GM23338 (cell line): ENCODE measurements at regions not wholly inside any gene's neighbourhood (a gene's known extent, or its start where the extent isn't known, plus 50 kb on each side); places are given as distances from the start of the nearest gene placed in this dataset.

ENCODE experiments used
- ATAC-seq: fragments of 200-7000 bp; cut with Tn5 transposase; 3 replicates; pipeline ENCODE4 v1.9.1; 2020
- DNase-seq: peaks from one replicate; pipeline ENCODE4 v3.0.0-alpha.2; 2015; ENCODE audit warnings: low spot score
- H2AFZ ChIP-seq: fragments of 200-600 bp; sonication (generic); 2 replicates; pipeline ENCODE4 v1.8.0; 2016; ENCODE audit warnings: antibody characterized with exemption, mild to moderate bottlenecking, moderate library complexity
- H3F3A ChIP-seq: fragments of 200-600 bp; sonication (generic); replicated peaks from 2 replicates; pipeline ENCODE4 v1.8.0; 2017; ENCODE audit warnings: antibody characterized with exemption, mixed run types, low read depth
- H3K27ac ChIP-seq: fragments of 200-600 bp; sonication (generic); 2 replicates; pipeline ENCODE4 v1.6.1; 2016; ENCODE audit warnings: low read depth
- H3K27me3 ChIP-seq: fragments of 200-600 bp; sonication (generic); 2 replicates; pipeline ENCODE4 v1.8.0; 2016; ENCODE audit warnings: mild to moderate bottlenecking, mixed run types, moderate library complexity; ENCODE audit not compliant: insufficient read depth
- H3K36me3 ChIP-seq: fragments of 200-600 bp; sonication (generic); 2 replicates; pipeline ENCODE4 v1.8.0; 2016; ENCODE audit warnings: mild to moderate bottlenecking; ENCODE audit not compliant: insufficient read depth
- H3K4me1 ChIP-seq: fragments of 200-600 bp; sonication (generic); 2 replicates; pipeline ENCODE4 v1.8.0; 2016; ENCODE audit warnings: mild to moderate bottlenecking, moderate library complexity; ENCODE audit not compliant: insufficient read depth
- H3K4me2 ChIP-seq: fragments of 200-600 bp; sonication (generic); 2 replicates; pipeline ENCODE4 v1.7.1; 2017; ENCODE audit warnings: mixed run types
- H3K4me3 ChIP-seq: fragments of 200-600 bp; sonication (generic); 2 replicates; pipeline ENCODE4 v1.6.1; 2016; ENCODE audit warnings: mixed run types
- H3K79me2 ChIP-seq: fragments of 200-600 bp; sonication (generic); replicated peaks from 2 replicates; pipeline ENCODE4 v1.8.0; 2017; ENCODE audit warnings: mild to moderate bottlenecking; ENCODE audit not compliant: insufficient read depth
- H3K9me2 ChIP-seq: fragments of 200-600 bp; sonication (generic); 2 replicates; pipeline ENCODE4 v1.8.0; 2017; ENCODE audit not compliant: insufficient read depth
- H4K20me1 ChIP-seq: fragments of 200-600 bp; sonication (generic); replicated peaks from 2 replicates; pipeline ENCODE4 v1.8.0; 2017; ENCODE audit warnings: mild to moderate bottlenecking; ENCODE audit not compliant: insufficient read depth
- H3K27ac Mint-ChIP-seq: 2 replicates; pipeline ENCODE4 v1.8.0; 2020; ENCODE audit warnings: inconsistent platforms, mild to moderate bottlenecking, moderate library complexity, mixed read lengths
- H3K27me3 Mint-ChIP-seq: 3 replicates; pipeline ENCODE4 v1.8.0; 2022; ENCODE audit warnings: low read depth, mild to moderate bottlenecking, moderate library complexity, mixed read lengths, inconsistent platforms; ENCODE audit not compliant: insufficient read depth, poor library complexity
- H3K36me3 Mint-ChIP-seq: 3 replicates; pipeline ENCODE4 v1.8.0; 2021; ENCODE audit warnings: low read depth, mild to moderate bottlenecking, inconsistent platforms, moderate library complexity, mixed read lengths
- H3K4me1 Mint-ChIP-seq: 3 replicates; pipeline ENCODE4 v1.8.0; 2020; ENCODE audit warnings: mild to moderate bottlenecking, inconsistent platforms, mixed read lengths
- H3K4me3 Mint-ChIP-seq: 3 replicates; pipeline ENCODE4 v1.8.0; 2021; ENCODE audit warnings: moderate library complexity, mild to moderate bottlenecking, inconsistent platforms, mixed read lengths
- H3K9me3 Mint-ChIP-seq: 3 replicates; pipeline ENCODE4 v1.8.0; 2020; ENCODE audit warnings: moderate library complexity, mild to moderate bottlenecking, inconsistent platforms, mixed read lengths
- CREB1 ChIP-seq: fragments of 250-450 bp; sonication (Bioruptor Pico); IDR thresholded peaks from 2 replicates; pipeline ENCODE4 v1.5.0; 2020; ENCODE audit warnings: low read depth, mild to moderate bottlenecking, moderate library complexity
- EZH2 ChIP-seq: fragments of 200-600 bp; sonication (generic); IDR thresholded peaks from one replicate; pipeline ENCODE4 v1.8.0; 2017; ENCODE audit warnings: antibody characterized with exemption, mild to moderate bottlenecking, low read depth; ENCODE audit not compliant: unreplicated experiment
- EZH2phosphoT487 ChIP-seq: fragments of 200-600 bp; sonication (generic); IDR thresholded peaks from one replicate; pipeline ENCODE4 v1.8.1; 2018; ENCODE audit warnings: antibody characterized with exemption; ENCODE audit not compliant: unreplicated experiment
- NANOG ChIP-seq: IDR thresholded peaks from 2 replicates; pipeline ENCODE4 v1.6.1; 2016; ENCODE audit warnings: antibody characterized with exemption, borderline replicate concordance
- POLR2AphosphoS5 ChIP-seq: IDR thresholded peaks from 2 replicates; pipeline ENCODE4 v1.6.1; 2016; ENCODE audit warnings: antibody characterized with exemption, low read depth
- STAT1 ChIP-seq: IDR thresholded peaks from one replicate; pipeline ENCODE4 v1.6.1; 2016; ENCODE audit warnings: antibody characterized with exemption; ENCODE audit not compliant: unreplicated experiment
- ZNF114 ChIP-seq: fragments of 250-450 bp; sonication (Bioruptor Pico); IDR thresholded peaks from 2 replicates; pipeline ENCODE4 v1.5.0; 2020; ENCODE audit warnings: mild to moderate bottlenecking, moderate library complexity
- ZNF331 ChIP-seq: fragments of 250-450 bp; sonication (Bioruptor Pico); IDR thresholded peaks from 2 replicates; pipeline ENCODE4 v1.5.0; 2020; ENCODE audit warnings: low read depth, mild to moderate bottlenecking, moderate library complexity
- TF ChIP-seq, protein P1 (sequence below): IDR thresholded peaks from one replicate; pipeline ENCODE4 v1.6.1; 2018; ENCODE audit warnings: antibody characterized with exemption; ENCODE audit not compliant: unreplicated experiment
- TF ChIP-seq, protein P2 (sequence below), 2 experiments: fragments of 200-600 bp in 1 of 2; sonication (generic) in 1 of 2; conservative IDR thresholded peaks; 2 replicates each; pipeline versions ENCODE4 v1.5.1 to v1.6.1; 2016 to 2017; ENCODE audit warnings: antibody characterized with exemption in 2 of 2, low read depth in 2 of 2, mild to moderate bottlenecking in 2 of 2, moderate library complexity in 1 of 2
- TF ChIP-seq, protein P3 (sequence below): IDR thresholded peaks from 2 replicates; pipeline ENCODE4 v1.6.1; 2016; ENCODE audit warnings: antibody characterized with exemption

DNA sequence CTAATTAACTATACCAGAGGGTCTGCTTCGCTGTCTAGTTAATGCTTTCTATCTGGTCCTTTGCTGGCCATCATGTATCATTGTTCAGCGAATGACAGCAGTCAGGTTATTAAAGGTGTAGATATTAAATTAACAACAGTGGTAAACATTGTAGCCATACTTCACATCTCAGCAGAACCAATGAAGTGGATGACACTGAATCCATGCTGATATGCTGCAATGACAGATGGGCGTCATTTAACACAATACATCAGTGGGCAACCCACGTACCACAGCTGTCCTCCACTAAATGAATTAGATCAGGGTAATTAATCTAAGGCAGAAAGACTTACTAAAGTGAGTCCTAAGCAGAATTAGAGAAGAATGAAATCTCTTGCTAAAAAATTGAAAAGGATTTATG, 767.2 kb downstream of the NXPH1 start (continued):
- TF ChIP-seq, protein P1, sequence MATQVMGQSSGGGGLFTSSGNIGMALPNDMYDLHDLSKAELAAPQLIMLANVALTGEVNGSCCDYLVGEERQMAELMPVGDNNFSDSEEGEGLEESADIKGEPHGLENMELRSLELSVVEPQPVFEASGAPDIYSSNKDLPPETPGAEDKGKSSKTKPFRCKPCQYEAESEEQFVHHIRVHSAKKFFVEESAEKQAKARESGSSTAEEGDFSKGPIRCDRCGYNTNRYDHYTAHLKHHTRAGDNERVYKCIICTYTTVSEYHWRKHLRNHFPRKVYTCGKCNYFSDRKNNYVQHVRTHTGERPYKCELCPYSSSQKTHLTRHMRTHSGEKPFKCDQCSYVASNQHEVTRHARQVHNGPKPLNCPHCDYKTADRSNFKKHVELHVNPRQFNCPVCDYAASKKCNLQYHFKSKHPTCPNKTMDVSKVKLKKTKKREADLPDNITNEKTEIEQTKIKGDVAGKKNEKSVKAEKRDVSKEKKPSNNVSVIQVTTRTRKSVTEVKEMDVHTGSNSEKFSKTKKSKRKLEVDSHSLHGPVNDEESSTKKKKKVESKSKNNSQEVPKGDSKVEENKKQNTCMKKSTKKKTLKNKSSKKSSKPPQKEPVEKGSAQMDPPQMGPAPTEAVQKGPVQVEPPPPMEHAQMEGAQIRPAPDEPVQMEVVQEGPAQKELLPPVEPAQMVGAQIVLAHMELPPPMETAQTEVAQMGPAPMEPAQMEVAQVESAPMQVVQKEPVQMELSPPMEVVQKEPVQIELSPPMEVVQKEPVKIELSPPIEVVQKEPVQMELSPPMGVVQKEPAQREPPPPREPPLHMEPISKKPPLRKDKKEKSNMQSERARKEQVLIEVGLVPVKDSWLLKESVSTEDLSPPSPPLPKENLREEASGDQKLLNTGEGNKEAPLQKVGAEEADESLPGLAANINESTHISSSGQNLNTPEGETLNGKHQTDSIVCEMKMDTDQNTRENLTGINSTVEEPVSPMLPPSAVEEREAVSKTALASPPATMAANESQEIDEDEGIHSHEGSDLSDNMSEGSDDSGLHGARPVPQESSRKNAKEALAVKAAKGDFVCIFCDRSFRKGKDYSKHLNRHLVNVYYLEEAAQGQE, result no peak
- TF ChIP-seq ZNF331 (CRISPR knock-in tag) (no peak), CREB1 (CRISPR knock-in tag) (no peak)

DNA sequence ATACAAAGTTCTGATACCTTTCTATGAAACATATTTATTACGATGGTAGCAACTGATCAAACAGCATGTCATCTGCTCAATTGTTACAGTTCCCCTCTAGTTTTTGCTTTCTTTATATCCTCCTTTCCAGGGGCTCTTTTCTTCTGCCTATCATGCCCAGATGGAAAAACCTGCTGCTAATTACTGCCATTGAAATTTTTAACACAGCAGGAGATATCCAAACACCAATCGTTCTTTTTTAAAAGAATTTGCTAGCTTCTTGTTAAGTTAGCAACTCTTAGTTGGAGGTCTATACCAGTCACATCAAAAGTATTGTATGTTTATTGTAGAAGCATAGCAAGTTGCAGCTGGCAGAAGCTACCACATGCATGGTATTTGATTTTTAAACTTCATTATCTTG, 768.5 kb downstream of the NXPH1 start:
- H2AFZ ChIP-seq, result no peak overlapping the region
- H3K9me3 Mint-ChIP-seq, result no peaks in the 10 kb centered on the region
- TF ChIP-seq STAT1, result no peak
- no peak for TF ChIP-seq NANOG
- TF ChIP-seq, protein P2, sequence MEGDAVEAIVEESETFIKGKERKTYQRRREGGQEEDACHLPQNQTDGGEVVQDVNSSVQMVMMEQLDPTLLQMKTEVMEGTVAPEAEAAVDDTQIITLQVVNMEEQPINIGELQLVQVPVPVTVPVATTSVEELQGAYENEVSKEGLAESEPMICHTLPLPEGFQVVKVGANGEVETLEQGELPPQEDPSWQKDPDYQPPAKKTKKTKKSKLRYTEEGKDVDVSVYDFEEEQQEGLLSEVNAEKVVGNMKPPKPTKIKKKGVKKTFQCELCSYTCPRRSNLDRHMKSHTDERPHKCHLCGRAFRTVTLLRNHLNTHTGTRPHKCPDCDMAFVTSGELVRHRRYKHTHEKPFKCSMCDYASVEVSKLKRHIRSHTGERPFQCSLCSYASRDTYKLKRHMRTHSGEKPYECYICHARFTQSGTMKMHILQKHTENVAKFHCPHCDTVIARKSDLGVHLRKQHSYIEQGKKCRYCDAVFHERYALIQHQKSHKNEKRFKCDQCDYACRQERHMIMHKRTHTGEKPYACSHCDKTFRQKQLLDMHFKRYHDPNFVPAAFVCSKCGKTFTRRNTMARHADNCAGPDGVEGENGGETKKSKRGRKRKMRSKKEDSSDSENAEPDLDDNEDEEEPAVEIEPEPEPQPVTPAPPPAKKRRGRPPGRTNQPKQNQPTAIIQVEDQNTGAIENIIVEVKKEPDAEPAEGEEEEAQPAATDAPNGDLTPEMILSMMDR (conservative IDR thresholded peaks at IDR 0.05; ENCODE audit: low read depth in 2 of 2), result no peak
- TF ChIP-seq, protein P1, result no peak
- TF ChIP-seq ZNF114 (CRISPR knock-in tag), result no peak
- TF ChIP-seq EZH2phosphoT487, result no peak
- TF ChIP-seq ZNF331 (CRISPR knock-in tag), result no peak
- TF ChIP-seq, protein P3, sequence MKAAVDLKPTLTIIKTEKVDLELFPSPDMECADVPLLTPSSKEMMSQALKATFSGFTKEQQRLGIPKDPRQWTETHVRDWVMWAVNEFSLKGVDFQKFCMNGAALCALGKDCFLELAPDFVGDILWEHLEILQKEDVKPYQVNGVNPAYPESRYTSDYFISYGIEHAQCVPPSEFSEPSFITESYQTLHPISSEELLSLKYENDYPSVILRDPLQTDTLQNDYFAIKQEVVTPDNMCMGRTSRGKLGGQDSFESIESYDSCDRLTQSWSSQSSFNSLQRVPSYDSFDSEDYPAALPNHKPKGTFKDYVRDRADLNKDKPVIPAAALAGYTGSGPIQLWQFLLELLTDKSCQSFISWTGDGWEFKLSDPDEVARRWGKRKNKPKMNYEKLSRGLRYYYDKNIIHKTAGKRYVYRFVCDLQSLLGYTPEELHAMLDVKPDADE, result no peak
- no peak for TF ChIP-seq POLR2AphosphoS5
- TF ChIP-seq EZH2, result no peak

More for the DNA sequence above, 768.5 kb downstream of the NXPH1 start:
- DNase-seq, result peak; percentile 14
- 0 out of 2 replicates have a peak, but pooled peaks cover 3% of the 10 kb centered on the region for H3K4me1 ChIP-seq
- no peaks in the 10 kb centered on the region for H3K79me2 ChIP-seq
- H3K4me3 ChIP-seq, result no peak overlapping the region
- no peaks in the 10 kb centered on the region for H3K9me2 ChIP-seq
- no peak overlapping the region for H3K27ac ChIP-seq
- no peak overlapping the region for H3K4me2 ChIP-seq
- Mint-ChIP-seq H3K4me1 (peaks cover 16% of the 10 kb centered on the region; the same call in 2 of the 3 replicates), H3K4me3 (no peak overlapping the region), H3K27ac (no peak overlapping the region), H3K36me3 (no peaks in the 10 kb centered on the region), H3K27me3 (no peaks in the 10 kb centered on the region)
- no peaks in the 10 kb centered on the region for H3K36me3 ChIP-seq
- no peaks in the 10 kb centered on the region for H3F3A ChIP-seq
- H3K27me3 ChIP-seq, result no peaks in the 10 kb centered on the region
- no peak for ATAC-seq
- no peaks in the 10 kb centered on the region for H4K20me1 ChIP-seq
